ENCODE measurements at regions not wholly inside any gene's neighbourhood (a gene's known extent, or its start where the extent isn't known, plus 50 kb on each side); places are given as distances from the start of the nearest gene placed in this dataset.
A peak's percentile ranks its signal among the peaks of the same experiment; 100 is the strongest.

DNA sequence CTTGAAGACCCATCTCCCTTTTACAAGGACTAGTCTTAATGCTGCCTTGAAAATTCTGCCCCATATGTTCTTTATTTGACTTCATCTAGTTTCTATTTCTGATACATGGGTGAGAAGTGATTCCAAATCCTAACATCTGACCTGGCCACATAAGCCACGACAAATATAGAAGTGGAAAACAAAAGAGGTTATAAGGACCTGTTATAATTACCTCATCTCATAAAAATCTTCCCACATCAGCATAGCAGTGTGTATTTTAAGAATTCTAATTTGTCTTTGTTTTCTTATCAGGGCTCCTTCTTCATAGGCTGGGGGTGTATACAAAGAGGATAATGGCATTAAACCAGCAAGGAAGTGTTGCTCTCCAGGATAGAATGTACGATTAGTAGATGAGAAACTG, 1007.4 kb downstream of the TTLL7 start:
- Histone ChIP-seq H2AFZ (ENCODE audit: low read length) (no peak overlapping the region), H3K27me3 (ENCODE audit: insufficient read depth, low read length) (no peaks in the 10 kb centered on the region; the same call in 1 of the 2 replicates), H3K79me2 (ENCODE audit: insufficient read depth, low read length) (no peaks in the 10 kb centered on the region), H3K36me3 (ENCODE audit: insufficient read depth, low read length) (no peaks in the 10 kb centered on the region), H3K9me2 (ENCODE audit: low read depth, low read length) (no peaks in the 10 kb centered on the region), H3K9ac (ENCODE audit: low read length) (no peak overlapping the region), H4K20me1 (ENCODE audit: insufficient read depth, low read length) (no peaks in the 10 kb centered on the region), H3K4me1 (ENCODE audit: insufficient read depth, low read length, severe bottlenecking) (no peaks in the 10 kb centered on the region), H3F3A (ENCODE audit: insufficient read depth, low read length) (no peaks in the 10 kb centered on the region), H3K9me3 (ENCODE audit: low read length) (0 out of 2 replicates have a peak, but pooled peaks cover 5% of the 10 kb centered on the region), H3K4me2 (ENCODE audit: low read length) (no peak overlapping the region), H3K27ac (ENCODE audit: low read depth, low read length, poor library complexity, severe bottlenecking) (no peak overlapping the region), H3K4me3 (ENCODE audit: low read depth, low read length, poor library complexity, severe bottlenecking) (no peak overlapping the region)
- TF ChIP-seq, protein P1, sequence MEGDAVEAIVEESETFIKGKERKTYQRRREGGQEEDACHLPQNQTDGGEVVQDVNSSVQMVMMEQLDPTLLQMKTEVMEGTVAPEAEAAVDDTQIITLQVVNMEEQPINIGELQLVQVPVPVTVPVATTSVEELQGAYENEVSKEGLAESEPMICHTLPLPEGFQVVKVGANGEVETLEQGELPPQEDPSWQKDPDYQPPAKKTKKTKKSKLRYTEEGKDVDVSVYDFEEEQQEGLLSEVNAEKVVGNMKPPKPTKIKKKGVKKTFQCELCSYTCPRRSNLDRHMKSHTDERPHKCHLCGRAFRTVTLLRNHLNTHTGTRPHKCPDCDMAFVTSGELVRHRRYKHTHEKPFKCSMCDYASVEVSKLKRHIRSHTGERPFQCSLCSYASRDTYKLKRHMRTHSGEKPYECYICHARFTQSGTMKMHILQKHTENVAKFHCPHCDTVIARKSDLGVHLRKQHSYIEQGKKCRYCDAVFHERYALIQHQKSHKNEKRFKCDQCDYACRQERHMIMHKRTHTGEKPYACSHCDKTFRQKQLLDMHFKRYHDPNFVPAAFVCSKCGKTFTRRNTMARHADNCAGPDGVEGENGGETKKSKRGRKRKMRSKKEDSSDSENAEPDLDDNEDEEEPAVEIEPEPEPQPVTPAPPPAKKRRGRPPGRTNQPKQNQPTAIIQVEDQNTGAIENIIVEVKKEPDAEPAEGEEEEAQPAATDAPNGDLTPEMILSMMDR (IDR thresholded peaks at IDR 0.05; ENCODE audit: low read length): no peak
- TF ChIP-seq EZH2 (IDR thresholded peaks at IDR 0.05; ENCODE audit: borderline replicate concordance, low read length): no peak

- 0 out of 2 replicates have a peak, but pooled peaks cover 4% of the 10 kb centered on the region for H3F3A ChIP-seq (ENCODE audit: insufficient read depth, low read length)
Measured at GRCh38 chr1:82979593-82980236, 1019.2 kb downstream of the TTLL7 start.

GRCh38 chr1:82978461-82979324, 1020.2 kb downstream of the TTLL7 start:
- H2AFZ ChIP-seq (ENCODE audit: low read length): 0 out of 2 replicates have a peak overlapping the region, but pooled peaks have one; percentile 21
- peaks cover 50% of the 10 kb centered on the region for H3K4me1 ChIP-seq (ENCODE audit: insufficient read depth, low read length, severe bottlenecking)
- no peaks in the 10 kb centered on the region for H4K20me1 ChIP-seq (ENCODE audit: insufficient read depth, low read length)
- peak overlapping the region; percentile 90 for H3K27ac ChIP-seq (ENCODE audit: low read depth, low read length, poor library complexity, severe bottlenecking)
- H3K36me3 ChIP-seq (ENCODE audit: insufficient read depth, low read length): no peaks in the 10 kb centered on the region
- no peak overlapping the region for H3K4me3 ChIP-seq (ENCODE audit: low read depth, low read length, poor library complexity, severe bottlenecking)
- no peak for TF ChIP-seq EZH2 (IDR thresholded peaks at IDR 0.05; ENCODE audit: borderline replicate concordance, low read length)
- TF ChIP-seq, protein P1 (IDR thresholded peaks at IDR 0.05; ENCODE audit: low read length): no peak
- H3K27me3 ChIP-seq (ENCODE audit: insufficient read depth, low read length): no peaks in the 10 kb centered on the region
- H3F3A ChIP-seq (ENCODE audit: insufficient read depth, low read length): 0 out of 2 replicates have a peak, but pooled peaks cover 4% of the 10 kb centered on the region
- no peak overlapping the region; the same call in 1 of the 2 replicates for H3K9ac ChIP-seq (ENCODE audit: low read length)
- H3K9me3 ChIP-seq (ENCODE audit: low read length): no peaks in the 10 kb centered on the region
- H3K9me2 ChIP-seq (ENCODE audit: low read depth, low read length): no peaks in the 10 kb centered on the region
- H3K79me2 ChIP-seq (ENCODE audit: insufficient read depth, low read length): no peaks in the 10 kb centered on the region
- H3K4me2 ChIP-seq (ENCODE audit: low read length): peak overlapping the region; percentile 66; the same call in 1 of the 2 replicates

More at GRCh38 chr1:82979593-82980236, 1019.2 kb downstream of the TTLL7 start:
- Histone ChIP-seq H3K27me3 (ENCODE audit: insufficient read depth, low read length) (no peaks in the 10 kb centered on the region), H3K36me3 (ENCODE audit: insufficient read depth, low read length) (no peaks in the 10 kb centered on the region), H3K79me2 (ENCODE audit: insufficient read depth, low read length) (no peaks in the 10 kb centered on the region), H3K9me2 (ENCODE audit: low read depth, low read length) (no peaks in the 10 kb centered on the region), H3K9ac (ENCODE audit: low read length) (peak overlapping the region; percentile 42), H4K20me1 (ENCODE audit: insufficient read depth, low read length) (no peaks in the 10 kb centered on the region), H3K4me1 (ENCODE audit: insufficient read depth, low read length, severe bottlenecking) (peaks cover 50% of the 10 kb centered on the region), H3K4me3 (ENCODE audit: low read depth, low read length, poor library complexity, severe bottlenecking) (peak overlapping the region; percentile 39), H2AFZ (ENCODE audit: low read length) (peak overlapping the region; percentile 22; the same call in 1 of the 2 replicates), H3K9me3 (ENCODE audit: low read length) (no peaks in the 10 kb centered on the region), H3K27ac (ENCODE audit: low read depth, low read length, poor library complexity, severe bottlenecking) (peak overlapping the region; percentile 90), H3K4me2 (ENCODE audit: low read length) (peak overlapping the region; percentile 66)
- TF ChIP-seq EZH2 (IDR thresholded peaks at IDR 0.05; ENCODE audit: borderline replicate concordance, low read length): no peak
- TF ChIP-seq, protein P1 (IDR thresholded peaks at IDR 0.05; ENCODE audit: low read length): no peak
